ENCODE measurements at regions not wholly inside any gene's neighbourhood (a gene's known extent, or its start where the extent isn't known, plus 50 kb on each side); places are given as distances from the start of the nearest gene placed in this dataset.

- TF ChIP-seq CTCF (IDR thresholded peaks at IDR 0.05; ENCODE audit: control insufficient read depth, extremely low read depth, insufficient read depth) = no peak
- H3K4me3 ChIP-seq (ENCODE audit: low read depth, low read length) = no peak overlapping the region
These were observed 1544.9 kb upstream of the WWC1 start for GRCh38 chr5:166746506-166746905.

GRCh38 chr5:166750376-166750775 is 1541.1 kb upstream of the WWC1 start:
- DNase-seq (ENCODE audit: low read depth) = no peak
- H3K4me3 ChIP-seq (ENCODE audit: low read depth, low read length) = no peak overlapping the region
- TF ChIP-seq CTCF (IDR thresholded peaks at IDR 0.05; ENCODE audit: control insufficient read depth, extremely low read depth, insufficient read depth) = no peak

More at GRCh38 chr5:166746506-166746905, 1544.9 kb upstream of the WWC1 start:
- DNase-seq (ENCODE audit: low read depth) = no peak

GRCh38 chr5:166758151-166758550 is 1533.3 kb upstream of the WWC1 start:
- H3K4me3 ChIP-seq (ENCODE audit: low read depth, low read length) = no peak overlapping the region
- TF ChIP-seq CTCF (IDR thresholded peaks at IDR 0.05; ENCODE audit: control insufficient read depth, extremely low read depth, insufficient read depth) = no peak
- no peak for DNase-seq (ENCODE audit: low read depth)

- H3K4me3 ChIP-seq (ENCODE audit: low read depth, low read length) = no peak overlapping the region
- no peak for TF ChIP-seq CTCF (IDR thresholded peaks at IDR 0.05; ENCODE audit: control insufficient read depth, extremely low read depth, insufficient read depth)
- DNase-seq (ENCODE audit: low read depth) = no peak
These were observed 1523.6 kb upstream of the WWC1 start for GRCh38 chr5:166767858-166768257.

GRCh38 chr5:166768536-166768935 is 1522.9 kb upstream of the WWC1 start:
- no peak for TF ChIP-seq CTCF (IDR thresholded peaks at IDR 0.05; ENCODE audit: control insufficient read depth, extremely low read depth, insufficient read depth)
- H3K4me3 ChIP-seq (ENCODE audit: low read depth, low read length) = no peak overlapping the region
- DNase-seq (ENCODE audit: low read depth) = no peak

- DNase-seq (ENCODE audit: low read depth) = no peak
- TF ChIP-seq CTCF (IDR thresholded peaks at IDR 0.05; ENCODE audit: control insufficient read depth, extremely low read depth, insufficient read depth) = no peak
These were observed 1518.7 kb upstream of the WWC1 start for GRCh38 chr5:166772770-166773169.

GRCh38 chr5:166781737-166782136 is 1509.7 kb upstream of the WWC1 start:
- no peak for TF ChIP-seq CTCF (IDR thresholded peaks at IDR 0.05; ENCODE audit: control insufficient read depth, extremely low read depth, insufficient read depth)
- H3K4me3 ChIP-seq (ENCODE audit: low read depth, low read length) = no peak overlapping the region
- DNase-seq (ENCODE audit: low read depth) = no peak

More at GRCh38 chr5:166772770-166773169, 1518.7 kb upstream of the WWC1 start:
- H3K4me3 ChIP-seq (ENCODE audit: low read depth, low read length) = no peak overlapping the region

All from LNCaP clone FGC (cell line).